DMS53 treated with DMSO at 0.1 percent for 48 hours (cell line): ENCODE measurements at regions not wholly inside any gene's neighbourhood (a gene's known extent, or its start where the extent isn't known, plus 50 kb on each side); places are given as distances from the start of the nearest gene placed in this dataset.
A peak's percentile ranks its signal among the peaks of the same experiment; 100 is the strongest.

Experiments used
- DNase-seq: peaks from one replicate; lab custom pipeline; 2025; ENCODE audit not compliant: unreplicated experiment; lab: John Stamatoyannopoulos, UW

GRCh38 chr18:56323673-56324072, 314.7 kb downstream of the TXNL1 start:
- DNase-seq: no peak

- DNase-seq: no peak
Measured at GRCh38 chr18:56322406-56322805, 316.0 kb downstream of the TXNL1 start.

- DNase-seq: no peak
Measured at GRCh38 chr18:56321470-56321869, 316.9 kb downstream of the TXNL1 start.

GRCh38 chr18:56319953-56320352, 318.4 kb downstream of the TXNL1 start:
- DNase-seq: no peak

- no peak for DNase-seq
Measured at GRCh38 chr18:56316727-56317126, 321.7 kb downstream of the TXNL1 start.

- no peak for DNase-seq
Measured at GRCh38 chr18:56315363-56315762, 323.0 kb downstream of the TXNL1 start.

GRCh38 chr18:56314396-56314795, 324.0 kb downstream of the TXNL1 start:
- DNase-seq: no peak

- no peak for DNase-seq
Measured at GRCh38 chr18:56312551-56313335, 325.6 kb downstream of the TXNL1 start.

GRCh38 chr18:56309104-56309503, 329.3 kb downstream of the TXNL1 start:
- no peak for DNase-seq

GRCh38 chr18:56307354-56308170, 330.8 kb downstream of the TXNL1 start:
- DNase-seq: no peak

- DNase-seq: no peak
Measured at GRCh38 chr18:56306797-56307196, 331.6 kb downstream of the TXNL1 start.

GRCh38 chr18:56305583-56305982, 332.8 kb downstream of the TXNL1 start:
- no peak for DNase-seq

GRCh38 chr18:56302156-56302555, 336.2 kb downstream of the TXNL1 start:
- DNase-seq: no peak

- DNase-seq: no peak
Measured at GRCh38 chr18:56299740-56300139, 338.7 kb downstream of the TXNL1 start.

- DNase-seq: peak; percentile 31
Measured at GRCh38 chr18:56298935-56299334, 339.5 kb downstream of the TXNL1 start.

GRCh38 chr18:56296381-56296780, 342.0 kb downstream of the TXNL1 start:
- no peak for DNase-seq

- no peak for DNase-seq
Measured at GRCh38 chr18:56294484-56295183, 343.8 kb downstream of the TXNL1 start.

- no peak for DNase-seq
Measured at GRCh38 chr18:56291294-56291693, 347.1 kb downstream of the TXNL1 start.

GRCh38 chr18:56289381-56289780, 349.0 kb downstream of the TXNL1 start:
- DNase-seq: no peak

GRCh38 chr18:56286775-56287325, 351.5 kb downstream of the TXNL1 start:
- no peak for DNase-seq

- DNase-seq: no peak
Measured at GRCh38 chr18:56285387-56286065, 352.9 kb downstream of the TXNL1 start.
